Sigmoid colon (tissue), 3 donors: ENCODE measurements at regions not wholly inside any gene's neighbourhood (a gene's known extent, or its start where the extent isn't known, plus 50 kb on each side); places are given as distances from the start of the nearest gene placed in this dataset.

ENCODE experiments used
- CTCF ChIP-seq, 4 experiments: fragments of 450-650 bp in 3 of 4; fragments of 200-600 bp in 1 of 4; IDR thresholded peaks; one replicate each; pipeline ENCODE4 v1.5.1; 2016 to 2019; ENCODE audit warnings: antibody characterized with exemption in 4 of 4, mild to moderate bottlenecking in 3 of 4, moderate library complexity in 2 of 4
- POLR2A ChIP-seq, 2 donors: fragments of 450-650 bp; IDR thresholded peaks; one replicate each; pipeline ENCODE4 v1.6.1; 2016; ENCODE audit warnings: antibody characterized with exemption in 2 of 2, mild to moderate bottlenecking in 2 of 2, moderate library complexity in 2 of 2

DNA sequence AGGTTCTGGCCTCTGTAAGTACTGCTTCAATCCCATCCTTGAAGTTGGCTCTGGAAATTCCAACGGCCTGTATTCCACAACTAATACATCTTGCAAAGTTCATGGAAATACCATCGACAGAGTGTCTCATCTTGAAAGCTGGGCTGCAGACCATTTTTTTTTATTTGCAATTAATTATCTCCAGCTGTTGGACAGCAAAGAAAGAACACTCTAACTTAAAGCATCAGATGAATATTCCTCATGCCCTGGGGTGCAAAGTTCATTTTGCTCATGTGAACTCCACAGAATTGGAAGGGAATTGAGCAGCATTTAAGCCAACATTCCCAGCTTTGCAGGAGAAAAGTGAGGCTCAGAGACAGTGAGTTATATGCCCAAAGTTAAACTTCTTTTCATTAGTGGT is 96.5 kb upstream of the PIEZO2 start:
- TF ChIP-seq CTCF (IDR thresholded peaks at IDR 0.05) (no peak), POLR2A (IDR thresholded peaks at IDR 0.05) (no peak)
